Endodermal cell (in vitro differentiated cells): ENCODE measurements at regions not wholly inside any gene's neighbourhood (a gene's known extent, or its start where the extent isn't known, plus 50 kb on each side); places are given as distances from the start of the nearest gene placed in this dataset.

Source experiments
- DNase-seq: peaks from one replicate; pipeline ENCODE4 v3.0.0-alpha.2; 2017
- H3K27ac ChIP-seq: 2 replicates; pipeline ENCODE4 v1.5.1; 2013; ENCODE audit warnings: mild to moderate bottlenecking, low read depth, low read length, moderate library complexity
- H3K27me3 ChIP-seq: 2 replicates; pipeline ENCODE4 v1.6.1; 2013; ENCODE audit warnings: mild to moderate bottlenecking, low read length, moderate library complexity; ENCODE audit not compliant: insufficient read depth, control insufficient read depth, poor library complexity, severe bottlenecking
- H3K36me3 ChIP-seq: 2 replicates; pipeline ENCODE4 v1.7.0; 2013; ENCODE audit warnings: mild to moderate bottlenecking, low read length, moderate library complexity; ENCODE audit not compliant: control insufficient read depth, insufficient read depth
- H3K4me1 ChIP-seq: one replicate; pipeline ENCODE4 v1.7.0; 2013; ENCODE audit warnings: low read length; ENCODE audit not compliant: control insufficient read depth, insufficient read depth
- H3K4me3 ChIP-seq: 2 replicates; pipeline ENCODE4 v1.5.1; 2013; ENCODE audit warnings: mild to moderate bottlenecking, low read length, moderate library complexity
- H3K9ac ChIP-seq: 2 replicates; pipeline ENCODE4 v1.6.1; 2013; ENCODE audit warnings: mild to moderate bottlenecking, low read length, moderate library complexity; ENCODE audit not compliant: poor library complexity, severe bottlenecking; ENCODE audit errors: extremely low read depth
- H3K9me3 ChIP-seq: 2 replicates; pipeline ENCODE4 v1.6.1; 2013; ENCODE audit warnings: mild to moderate bottlenecking, low read length, moderate library complexity; ENCODE audit not compliant: control insufficient read depth
- H3K27ac Mint-ChIP-seq: 2 replicates; pipeline ENCODE4 v1.8.0; 2020; ENCODE audit warnings: mixed read lengths
- H3K27me3 Mint-ChIP-seq: 2 replicates; pipeline ENCODE4 v1.8.0; 2021; ENCODE audit warnings: mild to moderate bottlenecking, mixed read lengths; ENCODE audit not compliant: insufficient read depth
- H3K36me3 Mint-ChIP-seq: 2 replicates; pipeline ENCODE4 v1.8.0; 2020; ENCODE audit warnings: low read depth, mixed read lengths
- H3K4me1 Mint-ChIP-seq: 2 replicates; pipeline ENCODE4 v1.8.0; 2020; ENCODE audit warnings: mixed read lengths
- H3K4me3 Mint-ChIP-seq: 2 replicates; pipeline ENCODE4 v1.8.0; 2020; ENCODE audit warnings: mild to moderate bottlenecking, moderate library complexity, mixed read lengths
- H3K9me3 Mint-ChIP-seq: 2 replicates; pipeline ENCODE4 v1.8.0; 2020; ENCODE audit warnings: mild to moderate bottlenecking, mixed read lengths
- WGBS, 2 experiments: methylation state at CpG; one replicate each; pipeline versions ENCODE4 v1.1.5 to v1.1.7; 2013; ENCODE audit warnings: missing lambda C conversion rate in 2 of 2, mixed read lengths in 1 of 2; ENCODE audit not compliant: insufficient coverage in 1 of 2, insufficient read length in 1 of 2; 5-methylcytosine and 5-hydroxymethylcytosine counted together
- TF ChIP-seq, protein P1 (sequence below): fragments of 200-600 bp; sonication (generic); conservative IDR thresholded peaks from 2 replicates; pipeline ENCODE4 v1.5.0; 2021; ENCODE audit warnings: antibody characterized with exemption, mild to moderate bottlenecking

GRCh38 chr13:109287553-109287952, 498.8 kb downstream of the IRS2 start:
- no peak overlapping the region for H3K9ac ChIP-seq
- H3K27ac Mint-ChIP-seq, result no peak overlapping the region
- H3K36me3 Mint-ChIP-seq, result no peaks in the 10 kb centered on the region
- no peak overlapping the region for H3K27ac ChIP-seq
- no peaks in the 10 kb centered on the region for H3K27me3 Mint-ChIP-seq
- H3K4me3 Mint-ChIP-seq, result no peak overlapping the region
- H3K4me1 ChIP-seq, result no peaks in the 10 kb centered on the region
- no peaks in the 10 kb centered on the region for H3K9me3 Mint-ChIP-seq
- H3K4me3 ChIP-seq, result no peak overlapping the region
- H3K4me1 Mint-ChIP-seq, result peaks cover under 1% of the 10 kb centered on the region
- H3K27me3 ChIP-seq, result no peaks in the 10 kb centered on the region
- TF ChIP-seq, protein P1, sequence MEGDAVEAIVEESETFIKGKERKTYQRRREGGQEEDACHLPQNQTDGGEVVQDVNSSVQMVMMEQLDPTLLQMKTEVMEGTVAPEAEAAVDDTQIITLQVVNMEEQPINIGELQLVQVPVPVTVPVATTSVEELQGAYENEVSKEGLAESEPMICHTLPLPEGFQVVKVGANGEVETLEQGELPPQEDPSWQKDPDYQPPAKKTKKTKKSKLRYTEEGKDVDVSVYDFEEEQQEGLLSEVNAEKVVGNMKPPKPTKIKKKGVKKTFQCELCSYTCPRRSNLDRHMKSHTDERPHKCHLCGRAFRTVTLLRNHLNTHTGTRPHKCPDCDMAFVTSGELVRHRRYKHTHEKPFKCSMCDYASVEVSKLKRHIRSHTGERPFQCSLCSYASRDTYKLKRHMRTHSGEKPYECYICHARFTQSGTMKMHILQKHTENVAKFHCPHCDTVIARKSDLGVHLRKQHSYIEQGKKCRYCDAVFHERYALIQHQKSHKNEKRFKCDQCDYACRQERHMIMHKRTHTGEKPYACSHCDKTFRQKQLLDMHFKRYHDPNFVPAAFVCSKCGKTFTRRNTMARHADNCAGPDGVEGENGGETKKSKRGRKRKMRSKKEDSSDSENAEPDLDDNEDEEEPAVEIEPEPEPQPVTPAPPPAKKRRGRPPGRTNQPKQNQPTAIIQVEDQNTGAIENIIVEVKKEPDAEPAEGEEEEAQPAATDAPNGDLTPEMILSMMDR, result no peak
- H3K9me3 ChIP-seq, result no peaks in the 10 kb centered on the region
- no peak for DNase-seq
- H3K36me3 ChIP-seq, result no peaks in the 10 kb centered on the region

DNA sequence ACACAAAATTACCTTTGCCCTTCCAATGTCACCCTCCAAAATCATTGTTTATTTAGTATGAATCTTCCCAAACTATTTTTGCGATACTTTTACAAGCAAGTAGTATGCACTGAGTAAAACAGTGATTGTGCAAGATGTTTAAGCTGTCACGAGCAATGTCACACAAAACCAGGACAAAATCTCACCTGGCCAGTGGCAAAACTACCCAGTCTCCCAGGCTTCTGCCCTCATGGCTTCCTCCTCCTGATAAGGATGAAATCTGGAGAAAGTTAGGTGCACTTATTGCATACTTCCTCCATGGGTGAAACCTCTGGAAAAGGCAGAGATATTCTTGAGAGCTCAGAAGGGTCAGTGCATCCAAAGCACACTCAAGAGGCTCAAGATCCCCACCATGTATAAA, 500.8 kb downstream of the IRS2 start:
- peaks cover 15% of the 10 kb centered on the region for H3K4me1 Mint-ChIP-seq
- no peaks in the 10 kb centered on the region for H3K36me3 ChIP-seq
- no peak overlapping the region for H3K4me3 Mint-ChIP-seq
- TF ChIP-seq, protein P1, result no peak
- H3K27me3 ChIP-seq, result no peaks in the 10 kb centered on the region
- H3K4me1 ChIP-seq, result no peaks in the 10 kb centered on the region
- no peak for DNase-seq
- H3K27ac ChIP-seq, result no peak overlapping the region
- no peaks in the 10 kb centered on the region for H3K36me3 Mint-ChIP-seq
- H3K9me3 ChIP-seq, result peaks cover 4% of the 10 kb centered on the region
- H3K9me3 Mint-ChIP-seq, result peaks cover 2% of the 10 kb centered on the region
- H3K4me3 ChIP-seq, result no peak overlapping the region
- WGBS, 2 experiments, result 82 to 92% methylated on average over 2 of the region's 2 CpGs
- no peaks in the 10 kb centered on the region for H3K27me3 Mint-ChIP-seq
- H3K27ac Mint-ChIP-seq, result no peak overlapping the region
- no peak overlapping the region for H3K9ac ChIP-seq

DNA sequence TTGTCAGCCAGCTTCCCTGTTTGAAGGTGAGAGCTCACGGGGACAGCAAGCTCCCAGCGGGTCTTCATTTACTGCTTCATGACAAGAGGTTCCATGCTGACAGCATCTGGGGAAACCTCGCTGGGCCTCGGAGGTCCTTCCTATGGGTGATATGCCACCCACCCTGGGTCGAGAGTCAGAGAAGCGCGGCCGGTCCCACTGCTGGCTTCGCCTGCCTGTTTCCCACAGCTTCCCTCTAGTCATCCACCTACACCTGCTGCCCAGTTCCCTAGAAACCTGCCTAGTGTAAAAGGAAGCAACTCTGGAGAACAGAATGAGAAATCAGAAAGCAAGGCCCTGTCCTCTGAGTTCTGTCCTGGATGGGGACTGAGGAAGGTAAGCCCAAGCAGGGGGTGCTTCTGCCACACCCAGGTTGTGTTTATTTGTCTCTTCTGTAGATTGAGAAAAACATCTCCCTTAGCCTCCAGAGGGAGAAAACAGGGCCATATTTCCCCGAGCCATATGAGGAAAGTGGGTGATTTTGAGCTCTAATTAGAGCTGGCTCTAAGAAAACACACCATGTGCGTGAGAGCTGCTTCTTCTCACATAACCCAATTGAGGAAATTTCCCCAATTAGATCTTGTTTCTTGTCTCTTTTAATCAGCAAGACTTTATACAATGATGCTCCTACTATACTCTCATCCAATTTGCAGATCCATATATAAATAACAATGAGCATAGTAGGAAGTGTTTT, 504.3 kb downstream of the IRS2 start:
- H3K27ac Mint-ChIP-seq, result no peak overlapping the region
- peak; percentile 59 for DNase-seq
- WGBS, 2 experiments, result 89 to 100% methylated on average over 6 to 11 of the region's 11 CpGs

More for the DNA sequence above, 504.3 kb downstream of the IRS2 start:
- Mint-ChIP-seq H3K4me3 (no peak overlapping the region), H3K4me1 (peaks cover 15% of the 10 kb centered on the region), H3K27me3 (no peaks in the 10 kb centered on the region), H3K9me3 (peaks cover 2% of the 10 kb centered on the region), H3K36me3 (no peaks in the 10 kb centered on the region)
- no peak overlapping the region for H3K27ac ChIP-seq
- TF ChIP-seq, protein P1, result no peak
- H3K4me3 ChIP-seq, result no peak overlapping the region
- no peaks in the 10 kb centered on the region for H3K4me1 ChIP-seq
- H3K9ac ChIP-seq, result no peak overlapping the region
- no peaks in the 10 kb centered on the region for H3K36me3 ChIP-seq
- H3K27me3 ChIP-seq, result no peaks in the 10 kb centered on the region
- H3K9me3 ChIP-seq, result peaks cover 5% of the 10 kb centered on the region
